ENCODE measurements at regions not wholly inside any gene's neighbourhood (a gene's known extent, or its start where the extent isn't known, plus 50 kb on each side); places are given as distances from the start of the nearest gene placed in this dataset.

DNA sequence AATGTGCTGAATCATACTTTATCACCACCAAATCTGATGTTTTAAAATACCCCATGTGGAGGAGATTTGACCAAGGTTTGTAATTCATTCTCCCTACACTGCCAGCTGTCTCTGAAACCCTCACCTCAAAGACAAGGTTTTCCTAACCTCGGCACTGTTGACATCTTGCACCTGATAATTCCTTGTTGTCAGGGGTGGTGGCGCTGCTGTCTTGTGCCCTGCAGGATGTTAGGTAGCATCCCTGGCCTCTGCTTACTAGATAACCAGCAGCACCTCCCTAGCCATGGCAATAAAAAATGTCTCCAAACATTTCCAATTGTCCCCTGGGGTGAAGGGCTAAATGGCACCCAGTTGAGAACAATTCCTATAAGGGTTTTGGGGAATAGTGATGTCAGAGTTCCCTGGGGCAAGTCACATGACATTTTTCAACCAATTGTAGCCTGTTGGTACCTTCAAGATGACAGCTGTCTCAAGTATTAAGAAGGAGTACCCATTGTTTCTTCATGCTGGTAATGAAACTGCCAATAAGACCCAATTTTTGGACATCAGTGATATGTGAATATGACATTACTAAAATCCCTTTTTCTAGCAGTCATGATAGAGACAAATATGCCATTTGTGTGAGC, 160.6 kb upstream of the PLCXD3 start:
- DNase-seq (ENCODE audit: low read depth, low spot score) (no peak), ATAC-seq (no peak)
- Histone ChIP-seq H3K4me1 (ENCODE audit: control insufficient read depth, insufficient read depth, low read length) (no peaks in the 10 kb centered on the region), H3K9me3 (ENCODE audit: control insufficient read depth, insufficient read depth, low read depth, low read length) (no peaks in the 10 kb centered on the region), H3K27me3 (ENCODE audit: control insufficient read depth, insufficient read depth, low read length) (no peaks in the 10 kb centered on the region), H3K27ac (ENCODE audit: low read length) (no peak overlapping the region), H3K4me3 (ENCODE audit: low read depth in 2 of 2, low read length in 2 of 2) (no peak overlapping the region), H3K36me3 (ENCODE audit: control insufficient read depth, insufficient read depth, low read length) (no peaks in the 10 kb centered on the region)
- in situ Hi-C loops (cut with HindIII; ENCODE audit: low pct_unique_long_range_greater_than_20kb, low sequenced_read_pairs), result no loop called here
- BruUV-seq (replicated peaks), result no TSS peak
- TF ChIP-seq, protein P1, sequence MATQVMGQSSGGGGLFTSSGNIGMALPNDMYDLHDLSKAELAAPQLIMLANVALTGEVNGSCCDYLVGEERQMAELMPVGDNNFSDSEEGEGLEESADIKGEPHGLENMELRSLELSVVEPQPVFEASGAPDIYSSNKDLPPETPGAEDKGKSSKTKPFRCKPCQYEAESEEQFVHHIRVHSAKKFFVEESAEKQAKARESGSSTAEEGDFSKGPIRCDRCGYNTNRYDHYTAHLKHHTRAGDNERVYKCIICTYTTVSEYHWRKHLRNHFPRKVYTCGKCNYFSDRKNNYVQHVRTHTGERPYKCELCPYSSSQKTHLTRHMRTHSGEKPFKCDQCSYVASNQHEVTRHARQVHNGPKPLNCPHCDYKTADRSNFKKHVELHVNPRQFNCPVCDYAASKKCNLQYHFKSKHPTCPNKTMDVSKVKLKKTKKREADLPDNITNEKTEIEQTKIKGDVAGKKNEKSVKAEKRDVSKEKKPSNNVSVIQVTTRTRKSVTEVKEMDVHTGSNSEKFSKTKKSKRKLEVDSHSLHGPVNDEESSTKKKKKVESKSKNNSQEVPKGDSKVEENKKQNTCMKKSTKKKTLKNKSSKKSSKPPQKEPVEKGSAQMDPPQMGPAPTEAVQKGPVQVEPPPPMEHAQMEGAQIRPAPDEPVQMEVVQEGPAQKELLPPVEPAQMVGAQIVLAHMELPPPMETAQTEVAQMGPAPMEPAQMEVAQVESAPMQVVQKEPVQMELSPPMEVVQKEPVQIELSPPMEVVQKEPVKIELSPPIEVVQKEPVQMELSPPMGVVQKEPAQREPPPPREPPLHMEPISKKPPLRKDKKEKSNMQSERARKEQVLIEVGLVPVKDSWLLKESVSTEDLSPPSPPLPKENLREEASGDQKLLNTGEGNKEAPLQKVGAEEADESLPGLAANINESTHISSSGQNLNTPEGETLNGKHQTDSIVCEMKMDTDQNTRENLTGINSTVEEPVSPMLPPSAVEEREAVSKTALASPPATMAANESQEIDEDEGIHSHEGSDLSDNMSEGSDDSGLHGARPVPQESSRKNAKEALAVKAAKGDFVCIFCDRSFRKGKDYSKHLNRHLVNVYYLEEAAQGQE (IDR thresholded peaks at IDR 0.05; ENCODE audit: insufficient read depth in 1 of 2, low read depth in 2 of 2, low read length in 1 of 2), result no peak
- TF ChIP-seq TCF7L2 (IDR thresholded peaks at IDR 0.05; ENCODE audit: low read depth, low read length), result no peak
- TF ChIP-seq SIN3A (IDR thresholded peaks at IDR 0.05; ENCODE audit: borderline replicate concordance, insufficient read depth, low read depth, low read length), result no peak
- no peak for TF ChIP-seq POLR2AphosphoS5 (IDR thresholded peaks at IDR 0.05; ENCODE audit: low read depth, low read length)
- TF ChIP-seq, protein P2, sequence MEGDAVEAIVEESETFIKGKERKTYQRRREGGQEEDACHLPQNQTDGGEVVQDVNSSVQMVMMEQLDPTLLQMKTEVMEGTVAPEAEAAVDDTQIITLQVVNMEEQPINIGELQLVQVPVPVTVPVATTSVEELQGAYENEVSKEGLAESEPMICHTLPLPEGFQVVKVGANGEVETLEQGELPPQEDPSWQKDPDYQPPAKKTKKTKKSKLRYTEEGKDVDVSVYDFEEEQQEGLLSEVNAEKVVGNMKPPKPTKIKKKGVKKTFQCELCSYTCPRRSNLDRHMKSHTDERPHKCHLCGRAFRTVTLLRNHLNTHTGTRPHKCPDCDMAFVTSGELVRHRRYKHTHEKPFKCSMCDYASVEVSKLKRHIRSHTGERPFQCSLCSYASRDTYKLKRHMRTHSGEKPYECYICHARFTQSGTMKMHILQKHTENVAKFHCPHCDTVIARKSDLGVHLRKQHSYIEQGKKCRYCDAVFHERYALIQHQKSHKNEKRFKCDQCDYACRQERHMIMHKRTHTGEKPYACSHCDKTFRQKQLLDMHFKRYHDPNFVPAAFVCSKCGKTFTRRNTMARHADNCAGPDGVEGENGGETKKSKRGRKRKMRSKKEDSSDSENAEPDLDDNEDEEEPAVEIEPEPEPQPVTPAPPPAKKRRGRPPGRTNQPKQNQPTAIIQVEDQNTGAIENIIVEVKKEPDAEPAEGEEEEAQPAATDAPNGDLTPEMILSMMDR (IDR thresholded peaks at IDR 0.05), result no peak
- intact Hi-C loops (cut with micrococcal nuclease; ENCODE audit: unreplicated experiment), result no loop called here
- POLR2A ChIA-PET, result no interaction called here
- CTCF ChIA-PET, result no interaction called here

DNA sequence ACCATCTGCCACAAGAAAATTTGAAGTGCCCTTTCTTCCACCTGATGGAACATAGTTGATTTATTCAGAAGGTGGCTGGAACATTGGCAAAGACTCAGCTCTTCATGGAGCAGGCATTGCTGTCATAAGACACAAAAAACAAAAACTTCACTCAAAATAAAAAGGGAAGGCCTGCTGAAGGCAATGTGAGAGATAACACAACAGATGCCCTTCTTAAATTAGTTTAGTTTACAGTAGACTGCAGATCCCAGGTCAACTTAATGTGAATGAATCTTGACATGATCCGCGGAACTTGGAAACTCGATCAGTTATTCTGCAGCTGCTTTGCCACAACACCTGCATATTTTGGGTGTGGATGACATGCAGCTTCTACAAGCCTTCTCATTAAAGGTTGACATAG, 159.8 kb upstream of the PLCXD3 start:
- in situ Hi-C loops (cut with HindIII; ENCODE audit: low pct_unique_long_range_greater_than_20kb, low sequenced_read_pairs), result no loop called here
- intact Hi-C loops (cut with micrococcal nuclease; ENCODE audit: unreplicated experiment), result no loop called here
- ChIA-PET CTCF (no interaction called here), POLR2A (no interaction called here)
- TF ChIP-seq SIN3A (IDR thresholded peaks at IDR 0.05; ENCODE audit: borderline replicate concordance, insufficient read depth, low read depth, low read length), result no peak
- no peak for TF ChIP-seq POLR2AphosphoS5 (IDR thresholded peaks at IDR 0.05; ENCODE audit: low read depth, low read length)
- TF ChIP-seq TCF7L2 (IDR thresholded peaks at IDR 0.05; ENCODE audit: low read depth, low read length), result no peak
- TF ChIP-seq, protein P2 (IDR thresholded peaks at IDR 0.05), result no peak
- TF ChIP-seq, protein P1 (IDR thresholded peaks at IDR 0.05; ENCODE audit: insufficient read depth in 1 of 2, low read depth in 2 of 2, low read length in 1 of 2), result no peak
- no TSS peak for BruUV-seq (replicated peaks)
- no peak for ATAC-seq
- H3K27me3 ChIP-seq (ENCODE audit: control insufficient read depth, insufficient read depth, low read length), result no peaks in the 10 kb centered on the region
- no peak overlapping the region for H3K4me3 ChIP-seq (ENCODE audit: low read depth in 2 of 2, low read length in 2 of 2)
- DNase-seq (ENCODE audit: low read depth, low spot score), result no peak
- no peaks in the 10 kb centered on the region for H3K4me1 ChIP-seq (ENCODE audit: control insufficient read depth, insufficient read depth, low read length)
- H3K9me3 ChIP-seq (ENCODE audit: control insufficient read depth, insufficient read depth, low read depth, low read length), result no peaks in the 10 kb centered on the region
- no peaks in the 10 kb centered on the region for H3K36me3 ChIP-seq (ENCODE audit: control insufficient read depth, insufficient read depth, low read length)
- no peak overlapping the region for H3K27ac ChIP-seq (ENCODE audit: low read length)
